H1 (cell line): ENCODE measurements at regions not wholly inside any gene's neighbourhood (a gene's known extent, or its start where the extent isn't known, plus 50 kb on each side); places are given as distances from the start of the nearest gene placed in this dataset.

Source experiments
- CTCF ChIA-PET: fragments of 300-600 bp; sonication (Branson Sonifier 250); formaldehyde crosslinking; loops from one replicate; lab custom pipeline; 2021; ENCODE audit not compliant: partially characterized antibody; lab: Charles Lee
- POLR2A ChIA-PET: fragments of 300-600 bp; sonication (Branson Sonifier 250); formaldehyde crosslinking; loops from one replicate; lab custom pipeline; 2021; ENCODE audit warnings: inconsistent platforms; ENCODE audit not compliant: partially characterized antibody; lab: Charles Lee
- DNase-seq, 2 experiments: peaks; one replicate each; pipeline versions ENCODE4 v3.0.0 to v3.0.0-alpha.2; 2010 to 2022; ENCODE audit warnings: low spot score in 2 of 2, low read depth in 1 of 2, mixed read lengths in 1 of 2
- FAIRE-seq: peaks from 2 replicates; lab custom pipeline; 2011; peaks lifted over from hg19 to GRCh38; lab: Jason Lieb, UNC
- H2AFZ ChIP-seq: 2 replicates; pipeline ENCODE4 v1.8.1; 2012; ENCODE audit warnings: low read length, inconsistent platforms
- H2AK5ac ChIP-seq: 2 replicates; pipeline ENCODE4 v1.6.1; 2013; ENCODE audit warnings: low read depth, low read length
- H2BK120ac ChIP-seq: replicated peaks from 2 replicates; pipeline ENCODE3; 2013; ENCODE audit warnings: low read depth, low read length, inconsistent platforms
- H2BK12ac ChIP-seq: 2 replicates; pipeline ENCODE4 v1.6.1; 2013; ENCODE audit warnings: low read depth, low read length
- H2BK15ac ChIP-seq: 2 replicates; pipeline ENCODE4 v1.6.1; 2013; ENCODE audit warnings: low read length
- H2BK20ac ChIP-seq: 2 replicates; pipeline ENCODE4 v1.6.1; 2013; ENCODE audit warnings: low read length
- H2BK5ac ChIP-seq: 2 replicates; pipeline ENCODE4 v1.6.1; 2013; ENCODE audit warnings: low read depth, low read length
- H3K14ac ChIP-seq: 2 replicates; pipeline ENCODE4 v1.6.1; 2013; ENCODE audit warnings: inconsistent platforms; ENCODE audit not compliant: insufficient read length
- H3K18ac ChIP-seq: 2 replicates; pipeline ENCODE4 v1.6.1; 2013; ENCODE audit warnings: low read length; ENCODE audit errors: extremely low read depth
- H3K23ac ChIP-seq: 2 replicates; pipeline ENCODE4 v1.6.1; 2013; ENCODE audit warnings: inconsistent platforms; ENCODE audit not compliant: insufficient read length
- H3K23me2 ChIP-seq: 2 replicates; pipeline ENCODE4 v1.6.1; 2013; ENCODE audit warnings: low read depth, low read length
- H3K27ac ChIP-seq: 2 replicates; pipeline ENCODE4 v1.6.1; 2011; ENCODE audit warnings: low read depth, low read length, inconsistent platforms
- H3K27me3 ChIP-seq, 4 experiments: replicated peaks in 1 of 4; 1 replicate in 1 of 4; 2 replicates in 3 of 4; pipeline versions ENCODE4 v1.6.1 to v1.8.1; 2011 to 2013; ENCODE audit warnings: low read length in 3 of 4, mild to moderate bottlenecking in 3 of 4, inconsistent platforms in 2 of 4, mixed read lengths in 2 of 4, moderate library complexity in 1 of 4; ENCODE audit not compliant: control insufficient read depth in 3 of 4, insufficient read depth in 3 of 4; ENCODE audit errors: extremely low read depth in 1 of 4
- H3K36me3 ChIP-seq, 4 experiments: 2 replicates each; pipeline versions ENCODE4 v1.6.1 to v1.8.1; 2011 to 2013; ENCODE audit warnings: mild to moderate bottlenecking in 4 of 4, low read length in 3 of 4, moderate library complexity in 2 of 4, control low read depth in 1 of 4, inconsistent platforms in 1 of 4; ENCODE audit not compliant: insufficient read depth in 4 of 4, control insufficient read depth in 2 of 4
- H3K4ac ChIP-seq: replicated peaks from 2 replicates; pipeline ENCODE3; 2013; ENCODE audit warnings: low read length, low read depth, mixed read lengths, inconsistent platforms; ENCODE audit not compliant: insufficient read length
- H3K4me1 ChIP-seq, 4 experiments: replicated peaks in 1 of 4; 1 replicate in 1 of 4; 2 replicates in 3 of 4; pipeline versions ENCODE4 v1.6.1 to v1.8.1; 2011 to 2013; ENCODE audit warnings: low read length in 3 of 4, inconsistent platforms in 2 of 4, mixed read lengths in 1 of 4; ENCODE audit not compliant: insufficient read depth in 4 of 4, control insufficient read depth in 3 of 4
- H3K4me2 ChIP-seq, 2 experiments: 2 replicates each; pipeline versions ENCODE4 v1.6.1 to v1.8.1; 2011 to 2013; ENCODE audit warnings: low read depth in 2 of 2, low read length in 2 of 2, control low read depth in 1 of 2, inconsistent platforms in 1 of 2, mild to moderate bottlenecking in 1 of 2; ENCODE audit not compliant: insufficient read depth in 1 of 2
- H3K4me3 ChIP-seq, 4 experiments: fragments of 200-600, 300-600 bp in 1 of 4; sonication (generic), shearing (Covaris generic), sonication (Bioruptor Twin) in 1 of 4; 2 replicates each; pipeline versions ENCODE4 v1.5.1 to v1.8.1; 2011 to 2016; ENCODE audit warnings: low read length in 4 of 4, low read depth in 3 of 4, control low read depth in 2 of 4, inconsistent platforms in 2 of 4, mild to moderate bottlenecking in 2 of 4, mixed read lengths in 1 of 4, moderate library complexity in 1 of 4; ENCODE audit not compliant: insufficient read depth in 2 of 4; ENCODE audit errors: extremely low read depth in 1 of 4
- H3K56ac ChIP-seq: replicated peaks from 2 replicates; pipeline ENCODE3; 2013; ENCODE audit warnings: low read depth, mild to moderate bottlenecking, mixed read lengths, low read length, inconsistent platforms; ENCODE audit not compliant: insufficient read length
- H3K79me1 ChIP-seq: 2 replicates; pipeline ENCODE4 v1.6.1; 2013; ENCODE audit warnings: low read depth, low read length, control low read depth
- H3K79me2 ChIP-seq, 2 experiments: 2 replicates each; pipeline versions ENCODE4 v1.6.1 to v1.8.1; 2012 to 2013; ENCODE audit warnings: low read length in 2 of 2, mild to moderate bottlenecking in 2 of 2, inconsistent platforms in 1 of 2; ENCODE audit not compliant: insufficient read depth in 2 of 2, control insufficient read depth in 1 of 2
- H3K9ac ChIP-seq, 4 experiments: replicated peaks in 1 of 4; 1 replicate in 1 of 4; 2 replicates in 3 of 4; pipeline versions ENCODE4 v1.6.1 to v1.8.1; 2011 to 2013; ENCODE audit warnings: low read depth in 3 of 4, low read length in 3 of 4, control low read depth in 2 of 4, mild to moderate bottlenecking in 2 of 4, moderate library complexity in 2 of 4, inconsistent platforms in 1 of 4; ENCODE audit errors: extremely low read depth in 1 of 4
- H3K9me3 ChIP-seq, 2 experiments: 2 replicates each; pipeline versions ENCODE4 v1.6.1 to v1.8.1; 2012 to 2013; ENCODE audit warnings: mild to moderate bottlenecking in 2 of 2, moderate library complexity in 2 of 2, control low read depth in 1 of 2, inconsistent platforms in 1 of 2, low read depth in 1 of 2, low read length in 1 of 2, mixed read lengths in 1 of 2; ENCODE audit not compliant: insufficient read depth in 2 of 2
- H4K20me1 ChIP-seq, 2 experiments: replicated peaks in 1 of 2; 2 replicates each; pipeline versions ENCODE3 to v1.8.1; 2011 to 2013; ENCODE audit warnings: inconsistent platforms in 2 of 2, low read length in 2 of 2, mild to moderate bottlenecking in 1 of 2; ENCODE audit not compliant: insufficient read depth in 2 of 2, control insufficient read depth in 1 of 2
- H4K5ac ChIP-seq: 2 replicates; pipeline ENCODE4 v1.6.1; 2013; ENCODE audit warnings: low read length, low read depth, mixed read lengths, inconsistent platforms; ENCODE audit not compliant: insufficient read length
- H4K8ac ChIP-seq: 2 replicates; pipeline ENCODE4 v1.8.0; 2013; ENCODE audit warnings: mild to moderate bottlenecking, moderate library complexity, low read length, inconsistent platforms; ENCODE audit not compliant: insufficient read depth; ENCODE audit errors: extremely low read depth
- H4K91ac ChIP-seq: replicated peaks from 2 replicates; pipeline ENCODE3; 2013; ENCODE audit warnings: low read length, mixed read lengths, inconsistent platforms; ENCODE audit not compliant: insufficient read length
- BACH1 ChIP-seq: IDR thresholded peaks from 2 replicates; pipeline ENCODE4 v1.6.1; 2012; ENCODE audit warnings: low read length, improper control_type of control experiment
- GTF2F1 ChIP-seq: IDR thresholded peaks from 2 replicates; pipeline ENCODE4 v1.6.1; 2012; ENCODE audit warnings: low read depth, low read length, improper control_type of control experiment, borderline replicate concordance
- TAF1 ChIP-seq: IDR thresholded peaks from 2 replicates; pipeline ENCODE4 v1.6.1; 2011; ENCODE audit warnings: mild to moderate bottlenecking, low read depth, low read length
- YY1 ChIP-seq: IDR thresholded peaks from 2 replicates; pipeline ENCODE4 v1.6.1; 2011; ENCODE audit warnings: low read depth, mild to moderate bottlenecking, low read length
- WGBS, 2 experiments: shearing (Covaris generic) in 1 of 2; methylation state at CpG; one replicate each; pipeline versions ENCODE4 v1.1.6 to v1.1.7; 2013 to 2015; ENCODE audit warnings: low lambda C conversion rate in 2 of 2, mixed read lengths in 2 of 2, inconsistent platforms in 1 of 2, low coverage in 1 of 2, missing lambda C conversion rate in 1 of 2; ENCODE audit not compliant: insufficient replicate concordance in 2 of 2, insufficient coverage in 1 of 2, insufficient read length in 1 of 2; ENCODE audit errors: extremely low coverage in 1 of 2, missing lambda C conversion rate in 1 of 2; 5-methylcytosine and 5-hydroxymethylcytosine counted together

DNA sequence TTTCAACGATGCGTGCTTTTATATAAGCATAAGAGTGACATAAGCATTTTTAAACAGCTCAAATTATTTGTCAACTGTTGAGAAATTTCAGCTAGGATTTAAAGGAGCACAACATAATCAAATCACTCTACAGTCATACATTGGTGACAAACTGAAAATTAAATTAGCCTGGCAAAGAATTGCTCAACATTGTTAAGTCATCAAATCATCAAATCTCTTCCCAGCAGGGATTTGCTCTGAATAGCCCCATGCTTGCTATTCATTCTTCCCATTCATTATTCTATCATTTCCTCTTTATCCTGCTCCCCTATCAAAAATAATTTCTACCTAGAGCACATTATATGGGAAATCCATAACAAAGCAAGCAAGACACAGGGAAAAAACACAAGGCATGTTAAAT, 198.7 kb upstream of the LUZP2 start (continued):
- no peak for TF ChIP-seq TAF1

DNA sequence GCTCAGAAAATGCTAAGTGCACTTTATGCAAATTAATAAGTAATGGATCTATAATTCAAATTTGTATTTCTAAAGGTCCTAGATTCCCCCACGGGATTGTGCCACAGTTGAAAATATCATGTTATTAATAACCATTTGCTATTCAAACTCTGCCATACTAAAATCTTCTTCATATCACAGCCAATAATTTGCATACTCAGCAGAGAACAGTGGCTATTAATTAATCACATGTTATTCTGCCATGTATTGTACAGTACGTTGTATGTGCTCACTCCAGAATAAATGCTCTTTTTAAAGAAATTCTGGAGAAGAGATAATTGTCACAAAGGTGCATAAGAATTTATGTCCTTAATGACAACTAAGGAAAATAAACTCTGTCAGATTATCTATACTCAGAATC, 184.9 kb upstream of the LUZP2 start:
- Histone ChIP-seq H3K56ac (no peak overlapping the region), H2AK5ac (no peak overlapping the region), H4K5ac (no peak overlapping the region), H3K79me1 (no peaks in the 10 kb centered on the region), H4K91ac (no peak overlapping the region), H3K14ac (no peak overlapping the region), H3K18ac (no peak overlapping the region)
- no peak for DNase-seq
- TF ChIP-seq BACH1 (no peak), GTF2F1 (no peak), YY1 (no peak)
- TF ChIP-seq, all 59 proteins: peak for 0
- Histone ChIP-seq H3K36me3 (peaks cover 0 to 3% (median 0%) of the 10 kb centered on the region in 4 experiments; a peak in 1 of 8 replicates), H2BK20ac (no peak overlapping the region), H4K8ac (no peak overlapping the region), H2AFZ (no peak overlapping the region), H4K20me1 (no peaks in the 10 kb centered on the region), H3K4me3 (no peak overlapping the region), H3K9ac (no peak overlapping the region), H2BK15ac (no peak overlapping the region), H2BK5ac (no peak overlapping the region), H3K27me3 (no peaks in the 10 kb centered on the region), H3K23me2 (no peaks in the 10 kb centered on the region; the same call in 1 of the 2 replicates), H2BK12ac (no peak overlapping the region), H3K23ac (no peak overlapping the region), H3K4me1 (no peaks in the 10 kb centered on the region), H3K4ac (no peak overlapping the region), H3K79me2 (no peaks in the 10 kb centered on the region), H3K4me2 (no peak overlapping the region), H3K9me3 (peaks cover 15 to 17% of the 10 kb centered on the region in 2 experiments), H3K27ac (no peak overlapping the region), H2BK120ac (no peak overlapping the region)
- 91% methylated on average over 2 of the region's 2 CpGs; no CpG with 5 or more reads in 1 of the 2 experiments for WGBS, 2 experiments
- CTCF ChIA-PET = no interaction called here
- POLR2A ChIA-PET = no interaction called here
- FAIRE-seq = no peak
